ENCODE measurements at regions not wholly inside any gene's neighbourhood (a gene's known extent, or its start where the extent isn't known, plus 50 kb on each side); places are given as distances from the start of the nearest gene placed in this dataset.

DNA sequence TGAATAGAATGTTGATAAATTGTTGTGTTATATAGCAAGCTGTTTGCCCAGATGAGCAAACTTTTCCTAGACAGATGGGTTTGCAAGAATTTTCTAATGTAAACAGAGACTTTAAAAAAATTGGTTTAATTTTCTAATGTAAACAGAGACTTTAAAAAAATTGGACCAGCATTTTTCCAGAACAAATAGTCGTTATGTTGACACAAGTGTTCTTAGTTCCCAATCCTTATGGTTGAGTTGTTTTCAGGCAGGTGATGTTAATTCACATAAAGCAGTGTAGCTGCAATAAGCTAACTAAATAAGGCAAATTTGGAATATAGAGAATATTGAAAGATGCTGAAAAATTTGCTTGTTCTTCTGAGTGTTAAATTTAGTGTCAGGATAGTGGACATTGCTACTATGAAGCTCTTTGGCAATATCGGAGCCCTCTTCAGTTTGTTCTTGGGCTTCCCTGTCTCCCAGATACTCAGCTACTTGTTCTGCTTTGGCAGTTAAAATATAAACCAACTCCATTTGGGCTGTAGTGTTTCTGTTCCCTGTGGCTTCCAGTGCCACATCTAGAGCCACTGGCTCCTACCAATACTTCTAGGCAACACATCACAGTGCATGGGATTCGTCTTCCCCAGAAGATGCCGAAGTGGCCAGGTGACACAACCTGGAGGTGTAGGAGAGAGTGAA, 105.7 kb downstream of the DYNAP start:
- Histone ChIP-seq H3K4me3 (no peak overlapping the region), H3K27me3 (replicated peaks in 1 of 7) (no peaks in the 10 kb centered on the region), H3K36me3 (no peaks in the 10 kb centered on the region), H3K27ac (no peak overlapping the region), H3K9me3 (no peaks in the 10 kb centered on the region), H3K4me1 (no peaks in the 10 kb centered on the region)
- TF ChIP-seq POLR2A (IDR thresholded peaks at IDR 0.05), result no peak
- WGBS, 5 donors, result 70 to 90% (median 83%) methylated on average over 4 of the region's 4 CpGs
- DNase-seq, result no peak
- intact Hi-C loops (cut with DNase I; ENCODE audit: low total_unique reads), result no loop called here

DNA sequence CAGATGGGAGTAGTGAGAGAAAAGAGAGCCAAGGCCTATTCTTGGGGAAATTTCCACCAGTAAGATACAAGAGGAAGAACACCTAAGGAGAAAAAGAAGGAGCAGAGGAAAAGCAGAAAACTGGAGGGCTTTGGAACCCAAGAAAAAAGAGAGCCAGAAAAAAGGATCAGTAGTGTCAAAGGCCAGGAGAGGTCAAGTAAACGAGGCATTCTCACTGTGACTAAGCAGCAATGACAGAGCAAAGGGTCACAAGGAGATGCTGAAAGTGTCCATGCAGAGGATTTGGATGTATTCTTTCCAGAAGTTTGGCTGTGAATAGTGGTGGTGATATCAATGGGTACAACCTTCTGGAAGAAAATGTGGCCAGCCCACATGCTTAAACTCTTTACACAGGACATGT, 109.5 kb downstream of the DYNAP start:
- no peak overlapping the region for H3K27ac ChIP-seq
- intact Hi-C loops (cut with DNase I; ENCODE audit: low total_unique reads), result no loop called here
- no peak for DNase-seq
- TF ChIP-seq, protein P1, sequence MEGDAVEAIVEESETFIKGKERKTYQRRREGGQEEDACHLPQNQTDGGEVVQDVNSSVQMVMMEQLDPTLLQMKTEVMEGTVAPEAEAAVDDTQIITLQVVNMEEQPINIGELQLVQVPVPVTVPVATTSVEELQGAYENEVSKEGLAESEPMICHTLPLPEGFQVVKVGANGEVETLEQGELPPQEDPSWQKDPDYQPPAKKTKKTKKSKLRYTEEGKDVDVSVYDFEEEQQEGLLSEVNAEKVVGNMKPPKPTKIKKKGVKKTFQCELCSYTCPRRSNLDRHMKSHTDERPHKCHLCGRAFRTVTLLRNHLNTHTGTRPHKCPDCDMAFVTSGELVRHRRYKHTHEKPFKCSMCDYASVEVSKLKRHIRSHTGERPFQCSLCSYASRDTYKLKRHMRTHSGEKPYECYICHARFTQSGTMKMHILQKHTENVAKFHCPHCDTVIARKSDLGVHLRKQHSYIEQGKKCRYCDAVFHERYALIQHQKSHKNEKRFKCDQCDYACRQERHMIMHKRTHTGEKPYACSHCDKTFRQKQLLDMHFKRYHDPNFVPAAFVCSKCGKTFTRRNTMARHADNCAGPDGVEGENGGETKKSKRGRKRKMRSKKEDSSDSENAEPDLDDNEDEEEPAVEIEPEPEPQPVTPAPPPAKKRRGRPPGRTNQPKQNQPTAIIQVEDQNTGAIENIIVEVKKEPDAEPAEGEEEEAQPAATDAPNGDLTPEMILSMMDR (IDR thresholded peaks at IDR 0.05 in 8 of 11, conservative IDR thresholded peaks at IDR 0.05 in 3 of 11), result no peak
- TF ChIP-seq POLR2A (IDR thresholded peaks at IDR 0.05), result no peak
- no peak for TF ChIP-seq POLR2AphosphoS5 (IDR thresholded peaks at IDR 0.05)
- H3K27me3 ChIP-seq (replicated peaks in 1 of 7), result no peaks in the 10 kb centered on the region
- no peaks in the 10 kb centered on the region for H3K4me1 ChIP-seq
- H3K4me3 ChIP-seq, result no peak overlapping the region
- no peaks in the 10 kb centered on the region for H3K9me3 ChIP-seq
- WGBS, 5 donors, result 53 to 69% (median 55%) methylated on average over 1 of the region's 1 CpG
- no peaks in the 10 kb centered on the region for H3K36me3 ChIP-seq

DNA sequence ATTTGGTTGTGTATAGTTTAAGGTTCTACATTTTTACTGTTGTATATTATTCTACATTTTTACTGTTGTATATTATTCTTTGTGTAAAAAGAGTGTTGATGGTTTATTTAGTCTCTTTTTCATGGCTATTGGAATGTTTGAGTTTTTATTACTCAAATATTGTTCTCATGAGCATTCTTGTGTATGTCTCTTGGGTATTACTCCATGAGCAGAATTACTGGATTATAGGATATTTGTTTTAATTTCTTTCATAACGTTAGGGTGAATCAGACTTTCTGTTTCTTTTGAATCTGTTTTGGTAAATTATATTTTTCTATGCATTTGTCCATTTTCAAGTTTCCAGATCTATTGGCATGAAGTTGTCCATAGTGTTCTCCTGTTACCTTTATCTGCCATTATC, 111.6 kb downstream of the DYNAP start:
- H3K9me3 ChIP-seq, result peaks cover 0 to 6% (median 0%) of the 10 kb centered on the region in 8 donors

DNA sequence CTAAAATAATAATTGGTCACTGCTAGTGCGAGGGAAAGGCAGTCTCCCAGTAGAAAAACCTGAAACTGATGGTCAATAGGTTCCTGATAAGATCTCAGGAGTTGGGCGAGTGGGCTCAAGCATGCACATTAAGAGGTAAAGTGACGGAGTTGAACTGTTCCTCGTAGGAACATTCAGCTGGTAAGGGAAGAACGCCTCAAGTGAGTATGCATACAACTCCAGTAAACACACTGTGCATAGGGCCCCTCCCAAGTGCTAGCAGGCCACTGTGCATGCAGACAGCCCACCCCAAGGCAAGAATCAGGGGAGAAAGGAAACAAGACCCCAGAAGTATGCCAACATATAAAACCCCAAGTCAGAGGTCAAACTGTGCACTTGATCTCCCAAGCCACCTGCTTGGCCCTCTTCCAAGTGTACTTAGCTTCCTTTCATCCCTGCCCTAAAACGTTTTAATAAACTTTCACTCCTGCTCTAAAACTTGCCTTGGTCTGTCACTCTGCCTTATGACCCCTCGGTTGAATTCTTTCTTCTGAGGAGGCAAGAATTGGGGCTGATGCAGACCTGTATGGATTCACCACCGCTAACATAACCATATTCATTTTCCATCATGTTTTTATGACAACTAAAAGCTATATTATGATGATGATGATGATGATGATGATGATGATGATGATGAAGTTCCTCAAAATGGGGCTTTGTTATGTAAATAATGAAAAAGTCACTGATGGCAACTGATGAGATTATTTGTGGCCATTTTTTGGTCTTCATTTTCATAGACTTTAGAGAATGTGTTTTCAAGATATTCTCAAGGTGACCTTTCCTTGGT, 118.0 kb upstream of the RAB27B start:
- Histone ChIP-seq H3K27me3 (replicated peaks in 1 of 7) (no peaks in the 10 kb centered on the region), H3K4me1 (no peaks in the 10 kb centered on the region), H3K4me3 (no peak overlapping the region), H3K27ac (no peak overlapping the region), H3K36me3 (no peaks in the 10 kb centered on the region), H3K9me3 (peaks cover 0 to 9% (median 0%) of the 10 kb centered on the region in 8 donors)
- WGBS, 5 donors, result 70 to 84% (median 74%) methylated on average over 8 of the region's 8 CpGs
- TF ChIP-seq POLR2AphosphoS5 (IDR thresholded peaks at IDR 0.05) (no peak), POLR2A (IDR thresholded peaks at IDR 0.05) (no peak)
- TF ChIP-seq, protein P1 (IDR thresholded peaks at IDR 0.05 in 8 of 11, conservative IDR thresholded peaks at IDR 0.05 in 3 of 11), result no peak
- intact Hi-C loops (cut with DNase I; ENCODE audit: low total_unique reads), result no loop called here
- DNase-seq, result no peak

More for the DNA sequence above, 111.6 kb downstream of the DYNAP start:
- H3K27me3 ChIP-seq (replicated peaks in 1 of 7), result no peaks in the 10 kb centered on the region
- TF ChIP-seq POLR2AphosphoS5 (IDR thresholded peaks at IDR 0.05) (no peak), POLR2A (IDR thresholded peaks at IDR 0.05) (no peak)
- TF ChIP-seq, protein P1 (IDR thresholded peaks at IDR 0.05 in 8 of 11, conservative IDR thresholded peaks at IDR 0.05 in 3 of 11), result no peak
- WGBS, 5 donors, result 70 to 90% (median 77%) methylated on average over 1 of the region's 1 CpG
- no peak overlapping the region for H3K4me3 ChIP-seq
- no peaks in the 10 kb centered on the region for H3K4me1 ChIP-seq
- H3K27ac ChIP-seq, result no peak overlapping the region
- intact Hi-C loops (cut with DNase I; ENCODE audit: low total_unique reads), result no loop called here
- no peak for DNase-seq
- H3K36me3 ChIP-seq, result no peaks in the 10 kb centered on the region
